Cardiac muscle cell (in vitro differentiated cells and primary cell): ENCODE measurements at regions not wholly inside any gene's neighbourhood (a gene's known extent, or its start where the extent isn't known, plus 50 kb on each side); places are given as distances from the start of the nearest gene placed in this dataset.
"Not testable (repeated sequence)": the region's sequence is repeated elsewhere in the genome, so short reads cannot be mapped to it uniquely, and the experiment has no call there.

Experiments
- DNase-seq, 2 donors: peaks; one replicate each; pipeline versions ENCODE4 v3.0.0 to v3.0.0-alpha.2; 2010 to 2017; ENCODE audit warnings: low read depth in 1 of 2, low spot score in 1 of 2
- H3K27ac ChIP-seq: fragments of 200-600 bp; sonication (generic); 2 replicates; pipeline ENCODE4 v1.5.1; 2016
- H3K27me3 ChIP-seq: fragments of 200-600 bp; sonication (generic); 2 replicates; pipeline ENCODE4 v1.6.0; 2016; ENCODE audit warnings: control low read depth
- H3K36me3 ChIP-seq: fragments of 200-600 bp; sonication (generic); 2 replicates; pipeline ENCODE4 v1.5.1; 2016; ENCODE audit warnings: control low read depth
- H3K4me1 ChIP-seq: fragments of 200-600 bp; sonication (generic); 2 replicates; pipeline ENCODE4 v1.8.1; 2017; ENCODE audit warnings: low read depth, mild to moderate bottlenecking, mixed run types
- H3K4me3 ChIP-seq: fragments of 200-600 bp; sonication (generic); 2 replicates; pipeline ENCODE4 v1.5.1; 2016; ENCODE audit warnings: mild to moderate bottlenecking
- H3K9me3 ChIP-seq: fragments of 200-600 bp; sonication (generic); 2 replicates; pipeline ENCODE4 v1.5.1; 2017; ENCODE audit warnings: low read depth, mild to moderate bottlenecking, control low read depth
- CTCF ChIP-seq: IDR thresholded peaks from 2 replicates; pipeline ENCODE4 v1.5.1; 2012; ENCODE audit warnings: low read depth, mild to moderate bottlenecking, low read length

DNA sequence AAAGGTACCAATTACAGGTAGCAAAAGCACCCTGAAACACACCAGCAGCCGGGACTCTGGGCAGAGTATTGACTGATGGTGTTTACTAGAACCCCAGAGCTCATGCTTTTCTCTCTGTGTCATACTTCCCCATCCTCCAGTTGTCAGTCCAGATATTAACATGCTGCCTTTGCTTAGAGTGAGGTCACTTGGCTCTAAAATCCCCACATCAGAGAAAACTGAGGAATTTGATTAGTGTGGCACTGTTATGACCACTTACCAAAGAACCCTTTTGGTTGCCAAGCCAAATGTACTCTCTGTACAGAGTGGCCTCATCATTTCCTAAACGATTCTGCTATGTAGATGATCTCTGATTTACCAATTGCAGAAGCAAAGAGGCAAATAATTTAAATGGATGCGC lies 80.4 kb downstream of the ABCC12 start:
- no peak for DNase-seq

GRCh38 chr16:48067388-48067787 lies 88.4 kb downstream of the ABCC12 start:
- H3K36me3 ChIP-seq, result no peaks in the 10 kb centered on the region
- no peak for DNase-seq
- no peak for TF ChIP-seq CTCF
- H3K9me3 ChIP-seq, result no peaks in the 10 kb centered on the region
- no peaks in the 10 kb centered on the region for H3K27me3 ChIP-seq
- no peak overlapping the region for H3K4me3 ChIP-seq
- H3K4me1 ChIP-seq, result no peaks in the 10 kb centered on the region
- H3K27ac ChIP-seq, result no peak overlapping the region

More for the DNA sequence above, 80.4 kb downstream of the ABCC12 start:
- Histone ChIP-seq H3K27ac (no peak overlapping the region), H3K27me3 (no peaks in the 10 kb centered on the region), H3K4me1 (no peaks in the 10 kb centered on the region), H3K36me3 (no peaks in the 10 kb centered on the region), H3K9me3 (no peaks in the 10 kb centered on the region), H3K4me3 (no peak overlapping the region)
- TF ChIP-seq CTCF, result no peak

- Histone ChIP-seq H3K27me3 (no peaks in the 10 kb centered on the region), H3K4me3 (no peak overlapping the region), H3K36me3 (no peaks in the 10 kb centered on the region), H3K4me1 (no peaks in the 10 kb centered on the region), H3K27ac (no peak overlapping the region), H3K9me3 (no peaks in the 10 kb centered on the region)
- TF ChIP-seq CTCF, result no peak
- peak in 1 of 2 donors; percentile 26 for DNase-seq
Observed at GRCh38 chr16:48064971-48065370, 90.8 kb downstream of the ABCC12 start.

DNA sequence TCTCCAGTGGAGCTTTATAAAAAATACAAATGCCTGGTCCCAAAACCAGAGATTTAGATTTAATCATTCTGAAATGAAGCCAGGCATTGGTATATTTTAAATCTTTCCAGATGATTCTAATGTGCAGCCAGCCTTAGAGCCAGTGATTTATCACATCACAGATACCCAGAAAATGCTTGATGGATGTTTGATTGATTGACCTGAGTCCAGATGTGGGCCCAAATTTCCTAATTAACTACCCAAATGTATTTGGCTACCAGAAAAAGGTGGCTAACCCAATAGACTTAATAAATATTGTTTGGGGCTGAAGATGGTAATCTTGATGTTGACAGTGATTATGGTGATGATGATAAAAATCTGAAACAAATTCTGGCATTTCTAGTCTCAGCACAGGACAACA lies 93.1 kb downstream of the ABCC12 start:
- Histone ChIP-seq H3K27ac (no peak overlapping the region), H3K4me3 (no peak overlapping the region), H3K36me3 (no peaks in the 10 kb centered on the region), H3K4me1 (no peaks in the 10 kb centered on the region), H3K9me3 (no peaks in the 10 kb centered on the region), H3K27me3 (no peaks in the 10 kb centered on the region)
- no peak for TF ChIP-seq CTCF
- no peak for DNase-seq

DNA sequence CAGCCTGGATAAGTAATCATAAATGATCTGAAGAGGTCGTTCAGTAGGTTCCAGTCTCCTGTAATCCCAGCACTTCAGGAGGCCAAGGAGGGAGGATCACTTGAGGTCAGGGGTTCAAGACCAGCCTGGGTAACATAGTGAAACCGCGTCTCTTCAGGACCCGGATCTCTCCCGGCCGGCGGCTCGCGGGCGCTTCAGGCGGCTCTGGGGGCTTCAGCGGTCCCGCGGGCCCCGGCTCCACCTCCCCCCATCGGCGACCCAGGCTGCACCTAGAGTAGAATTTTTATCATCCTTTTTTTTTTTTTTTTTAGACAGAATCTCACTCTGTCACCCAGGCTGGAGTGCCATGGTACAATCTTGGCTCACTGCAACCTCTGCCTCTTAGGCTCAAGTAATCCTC lies 95.9 kb downstream of the ABCC12 start:
- no peak for DNase-seq

DNA sequence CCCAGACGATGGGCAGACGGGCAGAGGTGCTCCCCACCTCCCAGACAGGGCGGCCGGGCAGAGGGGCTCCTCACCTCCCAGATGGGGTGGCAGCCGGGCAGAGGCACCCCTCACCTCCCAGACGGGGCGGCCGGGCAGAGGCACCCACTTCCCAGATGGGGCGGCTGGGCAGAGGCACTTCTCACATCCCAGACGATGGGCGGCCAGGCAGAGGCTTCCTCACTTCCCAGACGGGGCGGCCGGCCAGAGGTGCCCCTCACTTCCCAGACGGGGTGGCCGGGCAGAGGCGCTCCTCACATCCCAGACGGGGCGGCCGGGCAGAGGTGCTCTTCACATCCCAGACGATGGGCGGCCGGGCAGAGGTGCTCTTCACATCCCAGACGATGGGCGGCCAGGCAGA lies 96.6 kb downstream of the ABCC12 start:
- not testable (repeated sequence) for DNase-seq, H3K4me1 ChIP-seq, H3K9me3 ChIP-seq, H3K36me3 ChIP-seq, H3K27ac ChIP-seq, H3K4me3 ChIP-seq, H3K27me3 ChIP-seq

More for the DNA sequence above, 95.9 kb downstream of the ABCC12 start:
- Histone ChIP-seq H3K9me3 (no peaks in the 10 kb centered on the region), H3K4me3 (no peak overlapping the region), H3K36me3 (no peaks in the 10 kb centered on the region), H3K27ac (no peak overlapping the region), H3K4me1 (no peaks in the 10 kb centered on the region), H3K27me3 (no peaks in the 10 kb centered on the region)
- no peak for TF ChIP-seq CTCF
